ENCODE measurements at regions not wholly inside any gene's neighbourhood (a gene's known extent, or its start where the extent isn't known, plus 50 kb on each side); places are given as distances from the start of the nearest gene placed in this dataset.

GRCh38 chr11:91560434-91560833 is 664.2 kb upstream of the FAT3 start:
- TF ChIP-seq CTCF (IDR thresholded peaks at IDR 0.05) (no peak), EZH2 (IDR thresholded peaks at IDR 0.05; ENCODE audit: borderline replicate concordance, insufficient read depth, low read depth, low read length, poor library complexity, severe bottlenecking) (no peak)
